HepG2 (cell line): ENCODE measurements at regions not wholly inside any gene's neighbourhood (a gene's known extent, or its start where the extent isn't known, plus 50 kb on each side); places are given as distances from the start of the nearest gene placed in this dataset.

Experiments used
- ATAC-seq: fragments of 200-7000 bp; cut with Tn5 transposase; 3 replicates; pipeline ENCODE4 v1.9.1; 2020; ENCODE audit warnings: mild to moderate bottlenecking, moderate library complexity
- BruUV-seq: library from RNA; stranded (reverse); fragments of 400-500 nt; replicated peaks from 2 replicates; lab custom pipeline; 2021; lab: Mats Ljungman, UMichigan
- CTCF ChIA-PET: fragments of 300-600 bp; formaldehyde crosslinking; extraction: SDS; loops from one replicate; lab custom pipeline; 2021; ENCODE audit warnings: low total read pairs, inconsistent platforms, low intra/inter-chr PET ratio; lab: Yijun Ruan, JAX
- POLR2A ChIA-PET: fragments of 350-600 bp; sonication (Branson Sonifier 250); formaldehyde crosslinking; loops from one replicate; lab custom pipeline; 2020; ENCODE audit warnings: antibody characterized with exemption, inconsistent platforms; lab: Yijun Ruan, JAX
- DNase-seq: peaks from one replicate; pipeline ENCODE4 v3.0.0-alpha.2; 2015; ENCODE audit warnings: low spot score
- FAIRE-seq: peaks from 3 replicates; lab custom pipeline; 2011; peaks lifted over from hg19 to GRCh38; lab: Jason Lieb, UNC
- H2AFZ ChIP-seq: one replicate; pipeline ENCODE4 v1.6.1; 2011; ENCODE audit warnings: low read length, inconsistent platforms
- H3K27ac ChIP-seq: fragments of 300-600 bp; 3 replicates; pipeline ENCODE4 v1.8.0; 2011; ENCODE audit warnings: mixed run types, mild to moderate bottlenecking, mixed read lengths, low read length, inconsistent platforms; ENCODE audit not compliant: insufficient read depth; ENCODE audit errors: extremely low read length
- H3K27me3 ChIP-seq, 2 experiments: fragments of 200-600 bp in 1 of 2; 2 replicates in 1 of 2; 3 replicates in 1 of 2; pipeline versions ENCODE4 v1.6.0 to v1.8.0; 2011; ENCODE audit warnings: low read length in 2 of 2, mild to moderate bottlenecking in 2 of 2, moderate library complexity in 2 of 2, inconsistent platforms in 1 of 2; ENCODE audit not compliant: insufficient read depth in 2 of 2, control insufficient read depth in 1 of 2
- H3K36me3 ChIP-seq, 2 experiments: fragments of 200-600 bp in 1 of 2; replicated peaks in 1 of 2; 2 replicates in 1 of 2; 3 replicates in 1 of 2; pipeline versions ENCODE4 v1.5.1 to v1.8.0; 2011; ENCODE audit warnings: low read length in 2 of 2, inconsistent platforms in 1 of 2; ENCODE audit not compliant: insufficient read depth in 2 of 2, control insufficient read depth in 1 of 2
- H3K4me1 ChIP-seq: 2 replicates; pipeline ENCODE4 v1.5.1; 2012; ENCODE audit warnings: low read length, inconsistent platforms; ENCODE audit not compliant: insufficient read depth
- H3K4me2 ChIP-seq: 2 replicates; pipeline ENCODE4 v1.6.0; 2011; ENCODE audit warnings: low read depth, low read length, inconsistent platforms
- H3K4me3 ChIP-seq, 3 experiments: fragments of 200-600 bp in 1 of 3; sonication (generic), shearing (Covaris generic) in 1 of 3; replicated peaks in 1 of 3; 2 replicates each; pipeline ENCODE4 v1.5.1; 2011 to 2016; ENCODE audit warnings: low read length in 3 of 3, inconsistent platforms in 2 of 3, low read depth in 2 of 3, mild to moderate bottlenecking in 2 of 3, control low read depth in 1 of 3, mixed read lengths in 1 of 3; ENCODE audit not compliant: insufficient read depth in 1 of 3
- H3K79me2 ChIP-seq: one replicate; pipeline ENCODE4 v1.6.1; 2011; ENCODE audit warnings: low read length, inconsistent platforms; ENCODE audit not compliant: insufficient read depth
- H3K9ac ChIP-seq: 2 replicates; pipeline ENCODE4 v1.6.0; 2011; ENCODE audit warnings: mild to moderate bottlenecking, low read depth, low read length, inconsistent platforms; ENCODE audit not compliant: insufficient read depth
- H3K9me3 ChIP-seq: 2 replicates; pipeline ENCODE4 v1.5.1; 2012; ENCODE audit warnings: mild to moderate bottlenecking, low read length
- H4K20me1 ChIP-seq: 2 replicates; pipeline ENCODE4 v1.6.0; 2011; ENCODE audit warnings: inconsistent platforms, mild to moderate bottlenecking, low read length, moderate library complexity; ENCODE audit not compliant: insufficient read depth
- ATM ChIP-seq: fragments of 450-650 bp; IDR thresholded peaks from 2 replicates; pipeline ENCODE4 v1.7.1; 2017; ENCODE audit warnings: mild to moderate bottlenecking, borderline replicate concordance
- BRCA1 ChIP-seq: sonication (generic); formaldehyde crosslinking; IDR thresholded peaks from 2 replicates; pipeline ENCODE4 v1.4.0; 2020; ENCODE audit warnings: missing genetic modification reagents
- CSRNP1 ChIP-seq: sonication (generic); formaldehyde crosslinking; IDR thresholded peaks from 2 replicates; pipeline ENCODE4 v1.8.1; 2023; ENCODE audit warnings: mild to moderate bottlenecking, missing genetic modification reagents
- DMTF1 ChIP-seq: sonication (generic); formaldehyde crosslinking; IDR thresholded peaks from 2 replicates; pipeline ENCODE4 v1.4.0; 2020; ENCODE audit warnings: mild to moderate bottlenecking, missing genetic modification reagents
- E2F2 ChIP-seq: sonication (generic); formaldehyde crosslinking; IDR thresholded peaks from 2 replicates; pipeline ENCODE4 v1.4.0; 2020; ENCODE audit warnings: missing genetic modification reagents, borderline replicate concordance
- USF2 ChIP-seq, 2 experiments: sonication (generic) in 1 of 2; formaldehyde crosslinking in 1 of 2; IDR thresholded peaks; 2 replicates each; pipeline versions ENCODE4 v1.5.1 to v1.6.1; 2011 to 2020; ENCODE audit warnings: borderline replicate concordance in 1 of 2, low read depth in 1 of 2, low read length in 1 of 2, mild to moderate bottlenecking in 1 of 2, missing genetic modification reagents in 1 of 2, moderate library complexity in 1 of 2
- ZFX ChIP-seq: sonication (generic); formaldehyde crosslinking; IDR thresholded peaks from 2 replicates; pipeline ENCODE4 v1.4.0; 2020; ENCODE audit warnings: mild to moderate bottlenecking, low read depth, missing genetic modification reagents, moderate library complexity
- ZNF224 ChIP-seq: sonication (generic); formaldehyde crosslinking; IDR thresholded peaks from 2 replicates; pipeline ENCODE4 v1.5.0; 2020; ENCODE audit warnings: mild to moderate bottlenecking, missing genetic modification reagents
- ZNF510 ChIP-seq: sonication (generic); formaldehyde crosslinking; IDR thresholded peaks from 2 replicates; pipeline ENCODE4 v1.4.0; 2020; ENCODE audit warnings: low read depth, mild to moderate bottlenecking, missing genetic modification reagents
- ZNF607 ChIP-seq: sonication (generic); formaldehyde crosslinking; IDR thresholded peaks from 2 replicates; pipeline ENCODE4 v1.5.1; 2020; ENCODE audit warnings: missing genetic modification reagents, mild to moderate bottlenecking, borderline replicate concordance
- ZNF737 ChIP-seq: sonication (generic); formaldehyde crosslinking; IDR thresholded peaks from 2 replicates; pipeline ENCODE4 v1.5.0; 2020; ENCODE audit warnings: missing genetic modification reagents, mild to moderate bottlenecking, borderline replicate concordance
- ZNF770 ChIP-seq: sonication (generic); formaldehyde crosslinking; IDR thresholded peaks from 2 replicates; pipeline ENCODE4 v1.5.0; 2020; ENCODE audit warnings: mild to moderate bottlenecking, missing genetic modification reagents
- WGBS: methylation state at CpG from one replicate; pipeline ENCODE4 v1.1.6; 2017; ENCODE audit warnings: low lambda C conversion rate; 5-methylcytosine and 5-hydroxymethylcytosine counted together
- in situ Hi-C: cut with HindIII; loops from 2 replicates; pipeline ENCODE4 v1.10.0; 2017; ENCODE audit warnings: low pct_unique_long_range_greater_than_20kb; ENCODE audit not compliant: extremely low pct_ligation_motif_present
- intact Hi-C: fragments of 100-400 bp; cut with micrococcal nuclease; formaldehyde crosslinking; loops from one replicate; pipeline ENCODE4 v1.10.0; 2022; ENCODE audit not compliant: unreplicated experiment

- no peak for TF ChIP-seq CSRNP1
- no peak for TF ChIP-seq ZNF224
Measured at GRCh38 chr4:81580346-81580993, 108.8 kb upstream of the RASGEF1B start (continued).

- WGBS, result 9% methylated on average over 1 of the region's 1 CpG
- H4K20me1 ChIP-seq, result no peaks in the 10 kb centered on the region
- H3K9ac ChIP-seq, result no peak overlapping the region
- H3K4me1 ChIP-seq, result no peaks in the 10 kb centered on the region
- intact Hi-C loops (no loop called here), in situ Hi-C loops (no loop called here)
- no peak overlapping the region for H3K4me3 ChIP-seq
- H3K36me3 ChIP-seq, result no peaks in the 10 kb centered on the region
- no peak overlapping the region for H3K27ac ChIP-seq
- H3K79me2 ChIP-seq, result no peaks in the 10 kb centered on the region
- no peak for DNase-seq
- no peak for FAIRE-seq
- no TSS peak for BruUV-seq
- ChIA-PET POLR2A (no interaction called here), CTCF (no interaction called here)
- ATAC-seq, result no peak
- no peaks in the 10 kb centered on the region; a peak in 1 of 5 replicates for H3K27me3 ChIP-seq
- H2AFZ ChIP-seq, result no peak overlapping the region
- H3K9me3 ChIP-seq, result no peaks in the 10 kb centered on the region
- no peak overlapping the region for H3K4me2 ChIP-seq
- TF ChIP-seq DMTF1 (CRISPR knock-in tag), result no peak
- TF ChIP-seq ZNF607 (CRISPR knock-in tag), result no peak
- TF ChIP-seq ATM, result no peak
- TF ChIP-seq E2F2 (CRISPR knock-in tag), result no peak
- no peak for TF ChIP-seq ZNF737
- TF ChIP-seq BRCA1, result no peak
- TF ChIP-seq ZNF770, result no peak
- TF ChIP-seq ZFX, result no peak
- no peak for TF ChIP-seq ZNF510 (CRISPR knock-in tag)
- no peak for TF ChIP-seq USF2 (IDR thresholded peaks at IDR 0.05; ENCODE audit: low read depth, low read length)
- TF ChIP-seq USF2 (CRISPR knock-in tag; IDR thresholded peaks at IDR 0.05; ENCODE audit: borderline replicate concordance), result no peak
Measured at GRCh38 chr4:81577392-81577791, 105.7 kb upstream of the RASGEF1B start.
